GM12892 (cell line): ENCODE measurements at regions not wholly inside any gene's neighbourhood (a gene's known extent, or its start where the extent isn't known, plus 50 kb on each side); places are given as distances from the start of the nearest gene placed in this dataset.

Experiments used
- DNase-seq: peaks from one replicate; pipeline ENCODE4 v3.0.0; 2011; ENCODE audit not compliant: insufficient read length
- FAIRE-seq: peaks from 2 replicates; lab custom pipeline; 2011; peaks lifted over from hg19 to GRCh38; lab: Jason Lieb, UNC
- POLR2A ChIP-seq: IDR thresholded peaks from 2 replicates; pipeline ENCODE4 v1.6.1; 2011; ENCODE audit warnings: low read depth, low read length, control low read depth
- POLR2AphosphoS5 ChIP-seq: IDR thresholded peaks from 2 replicates; pipeline ENCODE4 v1.6.1; 2011; ENCODE audit warnings: low read depth, low read length, control low read depth
- TAF1 ChIP-seq: IDR thresholded peaks from 2 replicates; pipeline ENCODE4 v1.6.1; 2011; ENCODE audit warnings: low read depth, mild to moderate bottlenecking, control low read depth, low read length, borderline replicate concordance

DNA sequence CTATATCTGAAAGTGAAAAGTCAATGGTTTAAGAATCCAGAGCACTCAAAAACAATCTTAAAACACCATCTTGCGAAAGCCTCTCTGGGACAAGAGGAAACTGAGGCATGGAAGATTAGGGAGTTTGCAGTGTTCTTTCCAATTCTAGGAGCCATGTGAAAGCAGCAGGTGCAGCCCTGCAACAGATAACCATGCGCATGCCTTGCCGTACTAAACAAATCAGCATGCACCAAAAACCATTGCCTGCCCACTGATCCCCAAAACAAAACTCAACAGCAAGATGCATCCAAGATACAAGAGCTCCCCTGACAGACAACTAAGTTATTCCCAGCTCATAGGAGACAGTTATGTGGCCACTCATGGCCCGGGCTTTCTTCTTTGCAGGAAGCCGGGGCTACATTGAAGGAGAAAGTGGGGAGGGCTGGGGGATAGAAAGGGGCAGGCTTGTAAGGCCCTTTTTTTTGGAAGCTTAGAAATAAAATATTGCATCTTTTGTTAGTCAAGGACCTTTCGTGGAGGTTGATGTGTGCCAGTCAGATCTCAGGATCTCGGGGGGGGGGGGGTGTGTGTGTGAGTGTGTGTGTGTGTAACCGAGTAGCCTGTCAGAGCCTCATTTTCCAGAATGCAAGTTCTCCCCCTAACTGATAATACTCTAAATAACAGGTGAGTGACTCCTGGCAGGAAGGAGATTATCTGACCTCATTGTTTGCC is 178.4 kb downstream of the MBOAT1 start:
- TF ChIP-seq POLR2AphosphoS5 (no peak), TAF1 (no peak), POLR2A (no peak)
- DNase-seq (no peak), FAIRE-seq (no peak)

DNA sequence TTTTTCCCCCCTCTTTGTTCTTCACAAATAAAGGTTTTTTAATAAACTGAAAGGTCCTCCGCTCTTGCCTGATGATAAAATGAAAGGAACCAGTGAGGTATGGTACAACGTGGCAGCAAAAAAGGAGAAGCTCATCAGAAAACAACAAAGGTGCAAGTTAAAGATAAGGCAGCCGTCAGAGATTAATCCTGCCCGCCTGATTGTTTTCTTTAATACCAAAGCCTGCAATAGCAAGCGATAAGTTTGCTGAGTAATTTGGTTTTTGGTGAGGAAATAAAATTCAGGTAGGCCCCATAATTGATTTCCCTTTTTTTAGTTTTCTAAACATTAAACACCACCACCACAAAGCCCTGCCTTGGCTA is 177.9 kb downstream of the MBOAT1 start:
- no peak for DNase-seq
- no peak for FAIRE-seq
- TF ChIP-seq TAF1 = no peak
- no peak for TF ChIP-seq POLR2A
- TF ChIP-seq POLR2AphosphoS5 = no peak

- FAIRE-seq = no peak
- no peak for DNase-seq
- TF ChIP-seq POLR2A (no peak), POLR2AphosphoS5 (no peak), TAF1 (no peak)
Observed at GRCh38 chr6:20036141-20036677, 176.1 kb downstream of the MBOAT1 start.

DNA sequence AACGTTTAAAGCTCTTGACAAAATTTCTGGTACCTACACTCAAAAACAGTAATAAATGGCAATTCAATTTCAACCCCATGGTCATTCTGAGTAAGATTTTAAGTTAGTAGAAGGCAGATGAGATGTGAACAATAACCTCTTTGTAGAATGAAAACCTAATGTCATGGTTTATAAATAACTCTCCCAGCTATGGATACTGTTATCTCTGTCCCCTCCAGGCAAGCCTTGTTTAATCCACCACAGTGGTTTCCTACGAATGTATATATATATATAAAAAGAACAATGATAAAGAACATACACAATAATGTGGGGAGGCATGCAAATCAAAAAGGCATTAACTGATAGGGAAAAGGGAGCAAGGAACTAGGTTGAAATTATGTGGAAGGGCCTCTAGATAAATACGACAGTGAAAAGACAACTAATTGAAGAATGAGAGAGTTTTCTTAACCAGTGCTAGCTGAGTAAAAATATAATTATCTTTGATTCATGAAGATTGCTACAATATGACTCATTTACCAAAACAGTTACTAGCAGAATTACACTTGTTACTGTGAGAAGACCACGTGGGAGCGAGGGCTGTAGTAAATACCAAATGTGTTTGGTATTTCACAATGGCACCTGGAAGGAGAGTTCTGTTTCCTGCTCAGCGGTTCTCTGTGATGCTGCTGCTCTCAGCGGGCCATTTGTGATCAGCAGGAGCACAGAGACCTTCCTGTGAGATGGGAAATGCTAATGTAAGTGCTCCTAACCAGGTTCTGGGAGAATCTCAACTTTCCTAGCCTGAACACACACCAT is 173.7 kb downstream of the MBOAT1 start:
- no peak for DNase-seq

DNA sequence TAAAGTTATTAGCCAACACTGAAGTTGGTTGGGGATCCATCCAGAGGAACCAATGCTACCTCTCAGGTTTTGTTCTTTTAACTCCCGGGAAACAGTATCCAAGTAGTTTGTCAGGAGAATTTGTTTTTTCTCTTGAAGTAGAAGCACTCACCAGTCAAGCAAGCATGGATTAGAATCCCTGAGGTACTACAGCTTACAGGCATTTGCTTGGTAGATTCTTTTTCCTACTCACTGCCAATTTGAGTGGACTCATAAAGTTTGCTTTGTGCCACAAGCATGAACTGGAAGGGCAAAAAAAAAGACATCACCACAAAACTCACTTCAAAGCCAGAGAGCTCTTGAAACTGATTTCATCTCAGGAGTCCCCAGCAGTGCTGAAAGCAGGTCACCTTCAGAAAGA is 167.4 kb downstream of the MBOAT1 start:
- DNase-seq (no peak), FAIRE-seq (no peak)
- no peak for TF ChIP-seq POLR2A
- no peak for TF ChIP-seq TAF1
- TF ChIP-seq POLR2AphosphoS5 = no peak

More for the DNA sequence above, 173.7 kb downstream of the MBOAT1 start:
- TF ChIP-seq POLR2A = no peak
- no peak for TF ChIP-seq TAF1
- no peak for TF ChIP-seq POLR2AphosphoS5
- no peak for FAIRE-seq
